SK-N-SH (cell line): ENCODE measurements at regions not wholly inside any gene's neighbourhood (a gene's known extent, or its start where the extent isn't known, plus 50 kb on each side); places are given as distances from the start of the nearest gene placed in this dataset.

Experiments
- CTCF ChIA-PET: fragments of 300-600, 350-600 bp; formaldehyde crosslinking; extraction: SDS; loops from one replicate; lab custom pipeline; 2021; lab: Yijun Ruan, JAX
- POLR2A ChIA-PET: fragments of 350-600 bp; sonication (Branson Sonifier 250); formaldehyde crosslinking; extraction: SDS; loops from one replicate; lab custom pipeline; 2020; ENCODE audit warnings: antibody characterized with exemption, inconsistent platforms; lab: Yijun Ruan, JAX
- DNase-seq: peaks from one replicate; pipeline ENCODE4 v3.0.0; 2012
- H2AFZ ChIP-seq: fragments of 200-600 bp; sonication (generic); 2 replicates; pipeline ENCODE4 v1.8.1; 2016; ENCODE audit warnings: antibody characterized with exemption, mild to moderate bottlenecking, low read depth
- H3F3A ChIP-seq: fragments of 200-600 bp; sonication (generic); replicated peaks from 2 replicates; pipeline ENCODE3; 2016; ENCODE audit warnings: antibody characterized with exemption, mild to moderate bottlenecking; ENCODE audit not compliant: insufficient read depth
- H3K27ac ChIP-seq, 2 experiments: fragments of 200-500 bp in 1 of 2; fragments of 200-600 bp in 1 of 2; sonication (Bioruptor generic) in 1 of 2; sonication (generic), shearing (Covaris generic) in 1 of 2; 2 replicates each; pipeline versions ENCODE4 v1.5.1 to v1.6.1; 2014 to 2016; ENCODE audit warnings: low read depth in 2 of 2, inconsistent platforms in 1 of 2, low read length in 1 of 2, mild to moderate bottlenecking in 1 of 2, mixed read lengths in 1 of 2
- H3K27me3 ChIP-seq: fragments of 200-600 bp; sonication (generic), shearing (Covaris generic); 2 replicates; pipeline ENCODE4 v1.6.1; 2016; ENCODE audit warnings: mixed run types; ENCODE audit not compliant: insufficient read depth
- H3K36me3 ChIP-seq, 2 experiments: fragments of 200-500 bp in 1 of 2; fragments of 200-600 bp in 1 of 2; sonication (Bioruptor generic) in 1 of 2; sonication (generic) in 1 of 2; replicated peaks in 1 of 2; 2 replicates each; pipeline versions ENCODE3 to v1.5.1; 2014 to 2016; ENCODE audit warnings: low read length in 1 of 2, mild to moderate bottlenecking in 1 of 2; ENCODE audit not compliant: insufficient read depth in 2 of 2, control insufficient read depth in 1 of 2
- H3K4me1 ChIP-seq, 2 experiments: fragments of 200-500 bp in 1 of 2; fragments of 200-600 bp in 1 of 2; sonication (Bioruptor generic) in 1 of 2; sonication (generic), shearing (Covaris generic) in 1 of 2; 2 replicates each; pipeline versions ENCODE4 v1.5.1 to v1.6.1; 2014 to 2016; ENCODE audit warnings: low read depth in 1 of 2, low read length in 1 of 2, mixed run types in 1 of 2; ENCODE audit not compliant: insufficient read depth in 2 of 2, control insufficient read depth in 1 of 2
- H3K4me2 ChIP-seq: fragments of 200-600 bp; sonication (generic), shearing (Covaris generic); 2 replicates; pipeline ENCODE4 v1.6.1; 2017; ENCODE audit warnings: mixed run types
- H3K4me3 ChIP-seq, 2 experiments: fragments of 200-500 bp in 1 of 2; fragments of 200-600 bp in 1 of 2; sonication (Bioruptor generic) in 1 of 2; sonication (generic), shearing (Covaris generic) in 1 of 2; 2 replicates each; pipeline versions ENCODE4 v1.5.1 to v1.8.1; 2014 to 2016; ENCODE audit warnings: low read depth in 2 of 2, inconsistent platforms in 1 of 2, low read length in 1 of 2, mild to moderate bottlenecking in 1 of 2, mixed read lengths in 1 of 2, moderate library complexity in 1 of 2
- H3K79me2 ChIP-seq: fragments of 200-600 bp; sonication (generic); 2 replicates; pipeline ENCODE4 v1.8.1; 2017; ENCODE audit warnings: mild to moderate bottlenecking; ENCODE audit not compliant: insufficient read depth
- H3K9ac ChIP-seq: fragments of 200-600 bp; sonication (generic); 2 replicates; pipeline ENCODE4 v1.6.1; 2017; ENCODE audit warnings: mixed run types
- H3K9me2 ChIP-seq: fragments of 200-600 bp; sonication (generic); 2 replicates; pipeline ENCODE4 v1.6.1; 2017; ENCODE audit warnings: mixed run types
- H3K9me3 ChIP-seq: fragments of 200-600 bp; sonication (generic); 2 replicates; pipeline ENCODE4 v1.6.1; 2017; ENCODE audit warnings: mixed run types, mild to moderate bottlenecking, moderate library complexity
- H4K20me1 ChIP-seq: fragments of 200-600 bp; sonication (generic); 2 replicates; pipeline ENCODE4 v1.6.1; 2017; ENCODE audit warnings: mild to moderate bottlenecking, mixed run types; ENCODE audit not compliant: insufficient read depth
- CTCF ChIP-seq: fragments of 200-600 bp; sonication (generic); IDR thresholded peaks from 2 replicates; pipeline ENCODE4 v1.6.1; 2017; ENCODE audit warnings: antibody characterized with exemption, mild to moderate bottlenecking, moderate library complexity
- EP300 ChIP-seq, 2 experiments: IDR thresholded peaks; 2 replicates each; pipeline versions ENCODE4 v1.4.0 to v1.6.1; 2012; ENCODE audit warnings: borderline replicate concordance in 1 of 2, low read depth in 1 of 2, low read length in 1 of 2
- GATA2 ChIP-seq: sonication (generic); formaldehyde crosslinking; IDR thresholded peaks from 2 replicates; pipeline ENCODE4 v1.5.0; 2020; ENCODE audit warnings: mild to moderate bottlenecking, missing genetic modification reagents
- MAX ChIP-seq: IDR thresholded peaks from 2 replicates; pipeline ENCODE4 v1.4.0; 2012; ENCODE audit warnings: low read depth
- NFIC ChIP-seq: IDR thresholded peaks from 2 replicates; pipeline ENCODE4 v1.4.0; 2012; ENCODE audit warnings: borderline replicate concordance
- NRF1 ChIP-seq: IDR thresholded peaks from 2 replicates; pipeline ENCODE4 v1.6.1; 2012; ENCODE audit warnings: low read depth, mild to moderate bottlenecking, low read length
- RCOR1 ChIP-seq: fragments of 150-350 bp; IDR thresholded peaks from 2 replicates; pipeline ENCODE4 v1.6.1; 2017; ENCODE audit warnings: antibody characterized with exemption, low read length
- RFX5 ChIP-seq: IDR thresholded peaks from 2 replicates; pipeline ENCODE4 v1.6.1; 2012; ENCODE audit warnings: mild to moderate bottlenecking, improper control_type of control experiment, low read length
- SIN3A ChIP-seq: IDR thresholded peaks from 2 replicates; pipeline ENCODE4 v1.6.1; 2012; ENCODE audit warnings: low read depth, mild to moderate bottlenecking, low read length, moderate library complexity, borderline replicate concordance
- TCF12 ChIP-seq: IDR thresholded peaks from 2 replicates; pipeline ENCODE4 v1.4.0; 2012
- TEAD4 ChIP-seq: IDR thresholded peaks from 2 replicates; pipeline ENCODE4 v1.4.0; 2012; ENCODE audit warnings: mild to moderate bottlenecking, borderline replicate concordance; ENCODE audit not compliant: insufficient read depth
- USF1 ChIP-seq: IDR thresholded peaks from 2 replicates; pipeline ENCODE4 v1.4.0; 2012; ENCODE audit warnings: low read depth, borderline replicate concordance
- WGBS: methylation state at CpG from one replicate; pipeline ENCODE4 v1.1.6; 2017; ENCODE audit warnings: low lambda C conversion rate; 5-methylcytosine and 5-hydroxymethylcytosine counted together
- TF ChIP-seq, protein P1 (sequence below): IDR thresholded peaks from 2 replicates; pipeline ENCODE4; 2012
- TF ChIP-seq, protein P2 (sequence below): IDR thresholded peaks from 2 replicates; pipeline ENCODE4 v1.6.1; 2012; ENCODE audit warnings: mild to moderate bottlenecking, low read depth, low read length, moderate library complexity

- TF ChIP-seq USF1: no peak
Observed at GRCh38 chr4:181859439-181859838, 383.8 kb upstream of the TENM3 start (continued).

GRCh38 chr4:181860157-181860556 is 383.0 kb upstream of the TENM3 start:
- Histone ChIP-seq H3K36me3 (no peaks in the 10 kb centered on the region), H3K9me3 (no peaks in the 10 kb centered on the region), H3K9me2 (no peaks in the 10 kb centered on the region), H3K4me2 (no peak overlapping the region), H3K27ac (peak overlapping the region in 1 of 2 experiments; percentile 85; a peak in 2 of 4 replicates), H3F3A (no peaks in the 10 kb centered on the region), H3K4me3 (no peak overlapping the region)
- peak; percentile 39 for DNase-seq
- POLR2A ChIA-PET: no interaction called here
- 0 out of 2 replicates have a peak, but pooled peaks have one; percentile 18 for TF ChIP-seq NFIC
- TF ChIP-seq RCOR1: peak; percentile 58; the same call in 1 of the 2 replicates
- TF ChIP-seq, protein P1, sequence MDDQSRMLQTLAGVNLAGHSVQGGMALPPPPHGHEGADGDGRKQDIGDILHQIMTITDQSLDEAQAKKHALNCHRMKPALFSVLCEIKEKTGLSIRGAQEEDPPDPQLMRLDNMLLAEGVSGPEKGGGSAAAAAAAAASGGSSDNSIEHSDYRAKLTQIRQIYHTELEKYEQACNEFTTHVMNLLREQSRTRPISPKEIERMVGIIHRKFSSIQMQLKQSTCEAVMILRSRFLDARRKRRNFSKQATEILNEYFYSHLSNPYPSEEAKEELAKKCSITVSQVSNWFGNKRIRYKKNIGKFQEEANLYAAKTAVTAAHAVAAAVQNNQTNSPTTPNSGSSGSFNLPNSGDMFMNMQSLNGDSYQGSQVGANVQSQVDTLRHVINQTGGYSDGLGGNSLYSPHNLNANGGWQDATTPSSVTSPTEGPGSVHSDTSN: no peak; the same call in 1 of the 2 replicates
- TF ChIP-seq SIN3A: no peak
- peak; percentile 33 for TF ChIP-seq GATA2 (CRISPR knock-in tag)
- TF ChIP-seq TCF12: peak; percentile 78
- TF ChIP-seq, protein P2, sequence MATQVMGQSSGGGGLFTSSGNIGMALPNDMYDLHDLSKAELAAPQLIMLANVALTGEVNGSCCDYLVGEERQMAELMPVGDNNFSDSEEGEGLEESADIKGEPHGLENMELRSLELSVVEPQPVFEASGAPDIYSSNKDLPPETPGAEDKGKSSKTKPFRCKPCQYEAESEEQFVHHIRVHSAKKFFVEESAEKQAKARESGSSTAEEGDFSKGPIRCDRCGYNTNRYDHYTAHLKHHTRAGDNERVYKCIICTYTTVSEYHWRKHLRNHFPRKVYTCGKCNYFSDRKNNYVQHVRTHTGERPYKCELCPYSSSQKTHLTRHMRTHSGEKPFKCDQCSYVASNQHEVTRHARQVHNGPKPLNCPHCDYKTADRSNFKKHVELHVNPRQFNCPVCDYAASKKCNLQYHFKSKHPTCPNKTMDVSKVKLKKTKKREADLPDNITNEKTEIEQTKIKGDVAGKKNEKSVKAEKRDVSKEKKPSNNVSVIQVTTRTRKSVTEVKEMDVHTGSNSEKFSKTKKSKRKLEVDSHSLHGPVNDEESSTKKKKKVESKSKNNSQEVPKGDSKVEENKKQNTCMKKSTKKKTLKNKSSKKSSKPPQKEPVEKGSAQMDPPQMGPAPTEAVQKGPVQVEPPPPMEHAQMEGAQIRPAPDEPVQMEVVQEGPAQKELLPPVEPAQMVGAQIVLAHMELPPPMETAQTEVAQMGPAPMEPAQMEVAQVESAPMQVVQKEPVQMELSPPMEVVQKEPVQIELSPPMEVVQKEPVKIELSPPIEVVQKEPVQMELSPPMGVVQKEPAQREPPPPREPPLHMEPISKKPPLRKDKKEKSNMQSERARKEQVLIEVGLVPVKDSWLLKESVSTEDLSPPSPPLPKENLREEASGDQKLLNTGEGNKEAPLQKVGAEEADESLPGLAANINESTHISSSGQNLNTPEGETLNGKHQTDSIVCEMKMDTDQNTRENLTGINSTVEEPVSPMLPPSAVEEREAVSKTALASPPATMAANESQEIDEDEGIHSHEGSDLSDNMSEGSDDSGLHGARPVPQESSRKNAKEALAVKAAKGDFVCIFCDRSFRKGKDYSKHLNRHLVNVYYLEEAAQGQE: no peak
- TF ChIP-seq TEAD4: no peak
- TF ChIP-seq EP300 (IDR thresholded peaks at IDR 0.05; ENCODE audit: borderline replicate concordance in 1 of 2, low read depth in 1 of 2, low read length in 1 of 2): peak in 1 of 2 experiments; percentile 43; a peak in 1 of 4 replicates
- no peak for TF ChIP-seq USF1
- TF ChIP-seq RFX5: no peak
- no peak for TF ChIP-seq CTCF
- no peak for TF ChIP-seq NRF1
- no peak for TF ChIP-seq MAX
- TF ChIP-seq, all 33 proteins: peak for 5
- WGBS: 43% methylated on average over 7 of the region's 7 CpGs
- H3K9ac ChIP-seq: no peak overlapping the region
- H3K27me3 ChIP-seq: no peaks in the 10 kb centered on the region
- H2AFZ ChIP-seq: peak overlapping the region; percentile 18; the same call in 1 of the 2 replicates
- no peaks in the 10 kb centered on the region for H3K79me2 ChIP-seq
- H3K4me1 ChIP-seq: peaks cover 3 to 10% of the 10 kb centered on the region in 2 experiments; a peak in 3 of 4 replicates
- CTCF ChIA-PET: no interaction called here
- H4K20me1 ChIP-seq: no peaks in the 10 kb centered on the region
